ENCODE measurements at regions not wholly inside any gene's neighbourhood (a gene's known extent, or its start where the extent isn't known, plus 50 kb on each side); places are given as distances from the start of the nearest gene placed in this dataset.
"Not testable (repeated sequence)": the region's sequence is repeated elsewhere in the genome, so short reads cannot be mapped to it uniquely, and the experiment has no call there.

DNA sequence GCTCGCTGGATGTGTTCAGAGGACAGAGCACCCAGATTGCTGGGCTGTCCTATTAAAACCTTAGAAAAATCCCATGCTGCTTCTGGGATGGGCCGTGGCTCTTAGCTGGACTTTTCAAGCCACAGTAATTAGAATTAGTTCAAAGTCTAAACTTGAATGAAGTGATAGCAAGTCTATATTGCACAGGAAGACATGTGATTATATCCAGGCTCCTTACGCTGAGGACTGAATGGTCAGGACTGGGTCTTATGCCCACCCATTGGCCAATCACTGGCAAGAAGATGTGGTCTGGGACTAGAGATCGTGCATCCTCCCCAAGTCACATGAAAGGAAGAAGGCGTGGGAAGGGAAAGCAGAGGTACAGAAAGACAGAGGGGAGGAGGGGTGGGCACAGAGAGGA lies 227.6 kb downstream of the FAM43A start:
- Histone ChIP-seq H3K27me3 (ENCODE audit: insufficient read depth, low read depth, low read length) (no peaks in the 10 kb centered on the region), H3K9me2 (ENCODE audit: insufficient read depth, low read length) (no peaks in the 10 kb centered on the region)
- no peak for TF ChIP-seq SMC3 (conservative IDR thresholded peaks at IDR 0.05; ENCODE audit: poor library complexity)
- no peak for TF ChIP-seq POLR2AphosphoS5 (IDR thresholded peaks at IDR 0.05)
- no peak for TF ChIP-seq EP300 (conservative IDR thresholded peaks at IDR 0.05; ENCODE audit: poor library complexity, severe bottlenecking)
- TF ChIP-seq TAF1 (IDR thresholded peaks at IDR 0.05; ENCODE audit: low read depth) = no peak
- TF ChIP-seq, protein P1, sequence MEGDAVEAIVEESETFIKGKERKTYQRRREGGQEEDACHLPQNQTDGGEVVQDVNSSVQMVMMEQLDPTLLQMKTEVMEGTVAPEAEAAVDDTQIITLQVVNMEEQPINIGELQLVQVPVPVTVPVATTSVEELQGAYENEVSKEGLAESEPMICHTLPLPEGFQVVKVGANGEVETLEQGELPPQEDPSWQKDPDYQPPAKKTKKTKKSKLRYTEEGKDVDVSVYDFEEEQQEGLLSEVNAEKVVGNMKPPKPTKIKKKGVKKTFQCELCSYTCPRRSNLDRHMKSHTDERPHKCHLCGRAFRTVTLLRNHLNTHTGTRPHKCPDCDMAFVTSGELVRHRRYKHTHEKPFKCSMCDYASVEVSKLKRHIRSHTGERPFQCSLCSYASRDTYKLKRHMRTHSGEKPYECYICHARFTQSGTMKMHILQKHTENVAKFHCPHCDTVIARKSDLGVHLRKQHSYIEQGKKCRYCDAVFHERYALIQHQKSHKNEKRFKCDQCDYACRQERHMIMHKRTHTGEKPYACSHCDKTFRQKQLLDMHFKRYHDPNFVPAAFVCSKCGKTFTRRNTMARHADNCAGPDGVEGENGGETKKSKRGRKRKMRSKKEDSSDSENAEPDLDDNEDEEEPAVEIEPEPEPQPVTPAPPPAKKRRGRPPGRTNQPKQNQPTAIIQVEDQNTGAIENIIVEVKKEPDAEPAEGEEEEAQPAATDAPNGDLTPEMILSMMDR (IDR thresholded peaks at IDR 0.05; ENCODE audit: poor library complexity, severe bottlenecking) = no peak
- TF ChIP-seq RAD21 (conservative IDR thresholded peaks at IDR 0.05) = no peak
- TF ChIP-seq, protein P2, sequence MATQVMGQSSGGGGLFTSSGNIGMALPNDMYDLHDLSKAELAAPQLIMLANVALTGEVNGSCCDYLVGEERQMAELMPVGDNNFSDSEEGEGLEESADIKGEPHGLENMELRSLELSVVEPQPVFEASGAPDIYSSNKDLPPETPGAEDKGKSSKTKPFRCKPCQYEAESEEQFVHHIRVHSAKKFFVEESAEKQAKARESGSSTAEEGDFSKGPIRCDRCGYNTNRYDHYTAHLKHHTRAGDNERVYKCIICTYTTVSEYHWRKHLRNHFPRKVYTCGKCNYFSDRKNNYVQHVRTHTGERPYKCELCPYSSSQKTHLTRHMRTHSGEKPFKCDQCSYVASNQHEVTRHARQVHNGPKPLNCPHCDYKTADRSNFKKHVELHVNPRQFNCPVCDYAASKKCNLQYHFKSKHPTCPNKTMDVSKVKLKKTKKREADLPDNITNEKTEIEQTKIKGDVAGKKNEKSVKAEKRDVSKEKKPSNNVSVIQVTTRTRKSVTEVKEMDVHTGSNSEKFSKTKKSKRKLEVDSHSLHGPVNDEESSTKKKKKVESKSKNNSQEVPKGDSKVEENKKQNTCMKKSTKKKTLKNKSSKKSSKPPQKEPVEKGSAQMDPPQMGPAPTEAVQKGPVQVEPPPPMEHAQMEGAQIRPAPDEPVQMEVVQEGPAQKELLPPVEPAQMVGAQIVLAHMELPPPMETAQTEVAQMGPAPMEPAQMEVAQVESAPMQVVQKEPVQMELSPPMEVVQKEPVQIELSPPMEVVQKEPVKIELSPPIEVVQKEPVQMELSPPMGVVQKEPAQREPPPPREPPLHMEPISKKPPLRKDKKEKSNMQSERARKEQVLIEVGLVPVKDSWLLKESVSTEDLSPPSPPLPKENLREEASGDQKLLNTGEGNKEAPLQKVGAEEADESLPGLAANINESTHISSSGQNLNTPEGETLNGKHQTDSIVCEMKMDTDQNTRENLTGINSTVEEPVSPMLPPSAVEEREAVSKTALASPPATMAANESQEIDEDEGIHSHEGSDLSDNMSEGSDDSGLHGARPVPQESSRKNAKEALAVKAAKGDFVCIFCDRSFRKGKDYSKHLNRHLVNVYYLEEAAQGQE (IDR thresholded peaks at IDR 0.05; ENCODE audit: borderline replicate concordance) = no peak
- TF ChIP-seq EZH2 (IDR thresholded peaks at IDR 0.05; ENCODE audit: borderline replicate concordance, insufficient read depth, low read length, poor library complexity, severe bottlenecking) = no peak
- no peak for TF ChIP-seq MXI1 (conservative IDR thresholded peaks at IDR 0.05; ENCODE audit: poor library complexity, severe bottlenecking)

DNA sequence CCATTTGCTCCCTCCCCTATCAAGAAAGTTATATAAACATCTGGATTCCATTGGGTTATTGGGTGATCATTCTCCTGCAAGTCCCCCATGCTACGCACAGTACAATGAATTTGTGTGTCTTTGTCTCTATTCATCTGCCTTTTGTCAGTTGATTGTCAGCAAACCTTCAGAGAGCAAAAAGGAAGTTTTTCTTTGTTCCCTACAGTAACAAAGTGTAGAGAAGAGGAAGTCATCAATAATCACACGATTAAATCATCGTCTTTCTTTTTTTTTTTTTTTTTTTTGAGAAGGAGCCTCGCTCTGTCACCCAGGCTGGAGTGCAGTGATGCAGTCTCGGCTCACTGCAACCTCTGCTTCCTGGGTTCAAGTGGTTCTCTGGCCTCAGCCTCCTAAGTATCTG lies 239.2 kb downstream of the FAM43A start:
- not testable (repeated sequence) for H3K27me3 ChIP-seq (ENCODE audit: insufficient read depth, low read depth, low read length); H3K79me2 ChIP-seq (replicated peaks; ENCODE audit: insufficient read depth, low read length); H3F3A ChIP-seq (ENCODE audit: insufficient read depth, low read length, poor library complexity, severe bottlenecking); H2AFZ ChIP-seq (ENCODE audit: low read depth, low read length); H3K4me2 ChIP-seq (ENCODE audit: low read length); H3K9ac ChIP-seq (ENCODE audit: low read length); H3K9me3 ChIP-seq (ENCODE audit: low read length); H3K36me3 ChIP-seq (ENCODE audit: insufficient read depth, low read length); H3K9me2 ChIP-seq (ENCODE audit: insufficient read depth, low read length); H3K4me3 ChIP-seq (ENCODE audit: low read length); H3K27ac ChIP-seq (ENCODE audit: low read length); H4K20me1 ChIP-seq (ENCODE audit: insufficient read depth)

More for the DNA sequence above, 227.6 kb downstream of the FAM43A start:
- Histone ChIP-seq H3K4me2 (ENCODE audit: low read length) (no peak overlapping the region), H3K9ac (ENCODE audit: low read length) (no peak overlapping the region), H3K79me2 (replicated peaks; ENCODE audit: insufficient read depth, low read length) (no peaks in the 10 kb centered on the region), H3K27ac (ENCODE audit: low read length) (no peak overlapping the region), H2AFZ (ENCODE audit: low read depth, low read length) (no peak overlapping the region), H4K20me1 (ENCODE audit: insufficient read depth) (no peaks in the 10 kb centered on the region), H3F3A (ENCODE audit: insufficient read depth, low read length, poor library complexity, severe bottlenecking) (no peaks in the 10 kb centered on the region), H3K36me3 (ENCODE audit: insufficient read depth, low read length) (no peaks in the 10 kb centered on the region), H3K4me3 (ENCODE audit: low read length) (no peak overlapping the region), H3K9me3 (ENCODE audit: low read length) (no peaks in the 10 kb centered on the region)

DNA sequence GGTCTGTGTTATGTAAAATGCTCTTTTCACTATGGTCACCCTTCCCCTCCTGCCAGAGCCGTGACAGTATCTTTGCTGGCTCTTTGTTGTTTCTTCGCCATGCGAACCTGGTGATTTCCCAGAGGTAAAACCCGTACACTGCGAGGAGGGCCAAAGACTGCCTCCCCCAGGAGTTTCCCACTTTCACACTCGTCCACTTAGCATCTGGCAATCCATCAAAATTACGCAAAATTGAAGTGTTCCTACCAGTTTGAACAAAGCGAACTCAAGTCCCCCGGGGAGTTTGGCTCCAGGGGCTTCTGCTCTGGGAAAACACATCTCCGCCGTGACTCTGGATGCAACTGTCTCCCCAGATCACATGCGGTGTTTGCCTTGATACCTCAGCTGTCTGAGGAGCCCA lies 239.9 kb downstream of the FAM43A start:
- TF ChIP-seq TAF1 (IDR thresholded peaks at IDR 0.05; ENCODE audit: low read depth) (no peak), EP300 (conservative IDR thresholded peaks at IDR 0.05; ENCODE audit: poor library complexity, severe bottlenecking) (no peak), MXI1 (conservative IDR thresholded peaks at IDR 0.05; ENCODE audit: poor library complexity, severe bottlenecking) (no peak), POLR2AphosphoS5 (IDR thresholded peaks at IDR 0.05) (no peak)
- TF ChIP-seq, protein P1 (IDR thresholded peaks at IDR 0.05; ENCODE audit: poor library complexity, severe bottlenecking) = no peak
- Histone ChIP-seq H3K27me3 (ENCODE audit: insufficient read depth, low read depth, low read length) (no peaks in the 10 kb centered on the region), H3K9me3 (ENCODE audit: low read length) (no peaks in the 10 kb centered on the region), H3K36me3 (ENCODE audit: insufficient read depth, low read length) (no peaks in the 10 kb centered on the region), H3K4me3 (ENCODE audit: low read length) (no peak overlapping the region), H3K9ac (ENCODE audit: low read length) (no peak overlapping the region), H3K9me2 (ENCODE audit: insufficient read depth, low read length) (no peaks in the 10 kb centered on the region), H3K4me2 (ENCODE audit: low read length) (no peak overlapping the region), H4K20me1 (ENCODE audit: insufficient read depth) (no peaks in the 10 kb centered on the region), H3K27ac (ENCODE audit: low read length) (no peak overlapping the region), H3F3A (ENCODE audit: insufficient read depth, low read length, poor library complexity, severe bottlenecking) (no peaks in the 10 kb centered on the region), H3K79me2 (replicated peaks; ENCODE audit: insufficient read depth, low read length) (no peaks in the 10 kb centered on the region), H2AFZ (ENCODE audit: low read depth, low read length) (no peak overlapping the region)
